ENCODE measurements at regions not wholly inside any gene's neighbourhood (a gene's known extent, or its start where the extent isn't known, plus 50 kb on each side); places are given as distances from the start of the nearest gene placed in this dataset.
A peak's percentile ranks its signal among the peaks of the same experiment; 100 is the strongest.

DNA sequence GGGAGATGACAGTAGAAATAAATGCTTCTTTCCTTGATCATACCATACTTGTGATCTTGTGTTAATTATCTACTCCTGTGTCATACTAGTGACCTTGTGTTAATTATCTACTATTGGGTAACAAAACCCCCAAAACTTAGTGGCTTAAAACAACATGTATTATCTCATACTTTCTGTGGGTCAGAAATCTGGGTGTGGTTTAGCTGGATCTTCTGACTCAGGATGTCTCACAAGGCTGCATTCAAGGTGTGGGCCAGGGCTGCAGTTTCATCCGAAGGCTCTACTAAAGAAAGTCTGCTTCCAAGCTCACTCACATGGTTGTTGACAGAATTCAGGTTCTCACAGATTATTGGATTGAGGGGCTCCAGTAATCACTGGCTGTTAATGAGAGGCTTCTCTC, 70.3 kb upstream of the NDP start:
- DNase-seq (ENCODE audit: low read depth, low spot score) = no peak
- H3K27ac ChIP-seq = peak overlapping the region; percentile 46

DNA sequence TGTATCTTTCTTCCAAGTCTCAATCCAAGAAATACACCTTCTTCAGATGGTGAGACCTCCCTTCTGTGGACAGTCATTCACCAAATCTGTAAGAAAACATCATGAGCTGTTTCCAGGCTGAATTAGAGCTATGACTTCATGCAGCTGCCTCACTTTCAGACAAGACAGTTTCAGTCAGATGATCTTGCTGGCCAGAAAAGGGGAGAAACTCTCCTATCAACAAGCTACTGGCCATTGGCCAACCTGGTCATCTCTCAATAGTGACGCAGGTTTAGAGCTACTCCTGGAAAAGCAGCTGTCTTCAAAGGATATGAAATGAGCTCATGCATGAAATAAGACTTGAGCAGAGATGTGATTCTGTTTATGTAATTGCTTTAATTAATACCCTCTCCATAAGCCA, 69.6 kb upstream of the NDP start:
- DNase-seq (ENCODE audit: low read depth, low spot score) = no peak
- H3K27ac ChIP-seq = peak overlapping the region; percentile 46

DNA sequence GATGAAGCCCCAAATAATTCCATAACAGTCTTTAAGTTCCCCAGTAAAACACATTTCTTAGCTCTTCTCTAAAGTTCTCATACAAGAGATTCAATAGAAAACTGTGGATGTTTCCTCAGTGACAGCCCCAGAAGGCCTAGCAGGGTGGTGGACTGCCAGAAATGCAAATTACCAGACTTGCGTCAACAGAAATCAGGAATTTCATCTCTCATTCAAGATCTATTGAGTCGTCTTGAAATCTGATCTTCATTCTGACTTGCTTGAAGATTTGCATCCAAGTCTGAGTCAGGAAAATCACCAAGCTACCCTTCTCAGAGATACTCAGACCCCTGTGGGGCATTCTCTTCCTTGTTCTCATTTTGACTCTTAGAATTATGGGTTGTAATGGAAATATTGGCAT, 68.9 kb upstream of the NDP start:
- H3K27ac ChIP-seq = peak overlapping the region; percentile 46
- DNase-seq (ENCODE audit: low read depth, low spot score) = no peak

DNA sequence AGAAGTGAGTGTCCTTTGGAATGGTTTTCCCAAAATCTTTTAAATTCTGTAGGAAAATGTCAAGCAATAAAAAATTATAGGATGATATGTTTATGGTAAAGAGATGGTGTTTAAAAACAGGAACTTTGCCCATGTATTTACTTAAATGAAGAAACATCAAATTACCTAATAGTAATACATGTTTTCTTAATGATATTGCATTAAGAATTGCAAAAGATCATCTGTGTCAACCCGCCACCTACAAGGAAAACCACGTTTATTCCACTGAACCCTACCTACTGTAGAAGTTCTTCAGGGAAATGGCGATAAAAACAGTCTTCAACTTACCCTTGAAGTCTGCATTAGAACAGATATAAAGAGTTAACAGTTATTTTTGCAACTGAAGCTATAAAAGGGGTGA, 67.2 kb upstream of the NDP start:
- DNase-seq (ENCODE audit: low read depth, low spot score) = no peak
- no peak overlapping the region for H3K27ac ChIP-seq

DNA sequence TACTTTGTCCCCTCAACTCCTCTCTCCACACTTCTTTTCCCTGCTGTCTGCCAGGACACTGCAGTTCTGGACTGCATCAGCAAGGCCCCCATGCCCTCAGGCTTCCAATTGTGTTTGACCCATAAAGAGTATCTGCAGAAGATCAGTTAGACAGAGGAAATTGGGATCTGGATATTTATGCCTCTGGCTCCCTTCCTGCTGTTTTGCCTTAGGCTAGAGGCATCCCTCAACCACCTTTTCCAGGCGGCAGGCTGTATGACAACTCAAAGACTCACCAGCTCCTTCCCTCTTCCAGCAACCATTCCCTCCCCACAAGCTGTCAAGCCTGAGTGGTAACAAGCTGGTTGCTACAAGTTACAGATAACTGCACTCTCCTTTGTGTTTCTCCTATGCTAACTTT, 66.4 kb upstream of the NDP start:
- no peak for DNase-seq (ENCODE audit: low read depth, low spot score)

DNA sequence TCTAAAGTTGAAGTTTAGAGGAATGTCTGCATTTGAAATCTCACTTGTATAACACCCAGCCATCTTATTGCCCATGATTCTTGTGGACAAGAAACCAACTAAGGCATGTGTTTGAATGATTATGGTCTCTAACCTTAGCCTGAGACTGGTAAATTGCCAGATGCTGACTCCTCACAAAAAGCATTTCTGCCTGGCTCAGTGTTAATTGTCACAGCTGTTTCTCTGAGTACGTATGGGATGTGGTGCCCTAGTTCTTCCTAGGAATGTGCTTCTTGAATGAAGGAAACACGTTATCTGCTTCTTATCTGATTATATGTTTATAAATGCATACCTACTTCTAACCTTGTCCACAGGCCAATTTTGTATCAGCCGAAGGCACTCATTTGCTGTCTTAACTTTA, 63.1 kb upstream of the NDP start:
- DNase-seq (ENCODE audit: low read depth, low spot score) = no peak
- H3K27ac ChIP-seq = no peak overlapping the region

More for the DNA sequence above, 66.4 kb upstream of the NDP start:
- no peak overlapping the region for H3K27ac ChIP-seq

DNA sequence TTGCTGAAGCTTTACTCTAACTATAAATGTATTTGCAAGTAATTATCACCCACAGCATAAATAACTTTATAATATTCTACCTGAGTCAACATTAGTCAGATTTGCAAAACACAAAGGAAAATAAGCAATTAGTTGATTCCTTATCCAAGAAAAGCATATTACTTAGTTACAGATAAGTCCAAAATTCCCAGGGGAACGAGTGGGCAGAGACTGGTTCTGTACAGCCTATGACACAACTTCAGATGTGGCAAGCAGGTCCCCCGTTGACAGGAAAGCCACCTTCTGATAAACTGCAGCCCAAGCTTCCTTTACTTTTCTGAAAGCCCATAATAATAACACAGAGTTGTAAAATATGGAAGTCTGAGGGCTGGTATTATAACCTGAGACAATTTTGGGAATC, 62.4 kb upstream of the NDP start:
- DNase-seq (ENCODE audit: low read depth, low spot score) = no peak
- no peak overlapping the region for H3K27ac ChIP-seq

DNA sequence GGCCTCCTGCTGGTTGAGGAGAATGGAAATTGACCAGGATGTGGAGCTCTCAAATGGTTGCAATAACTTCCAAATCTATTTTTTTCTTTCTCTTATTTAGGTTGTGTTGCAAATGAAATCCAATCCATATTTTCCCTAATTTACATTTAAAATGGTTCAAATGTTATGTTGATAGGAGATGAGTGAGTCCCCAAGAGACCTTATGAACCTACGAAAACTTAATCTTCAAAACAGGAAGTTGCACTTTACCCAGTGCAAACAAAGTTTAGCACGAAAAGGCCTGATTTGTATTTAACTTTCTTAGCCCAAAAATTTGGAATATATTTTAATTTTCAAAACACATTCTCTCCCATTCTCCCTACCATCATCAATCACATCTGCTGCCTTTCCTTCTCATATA, 59.3 kb upstream of the NDP start:
- DNase-seq (ENCODE audit: low read depth, low spot score) = no peak
- no peak overlapping the region for H3K27ac ChIP-seq

DNA sequence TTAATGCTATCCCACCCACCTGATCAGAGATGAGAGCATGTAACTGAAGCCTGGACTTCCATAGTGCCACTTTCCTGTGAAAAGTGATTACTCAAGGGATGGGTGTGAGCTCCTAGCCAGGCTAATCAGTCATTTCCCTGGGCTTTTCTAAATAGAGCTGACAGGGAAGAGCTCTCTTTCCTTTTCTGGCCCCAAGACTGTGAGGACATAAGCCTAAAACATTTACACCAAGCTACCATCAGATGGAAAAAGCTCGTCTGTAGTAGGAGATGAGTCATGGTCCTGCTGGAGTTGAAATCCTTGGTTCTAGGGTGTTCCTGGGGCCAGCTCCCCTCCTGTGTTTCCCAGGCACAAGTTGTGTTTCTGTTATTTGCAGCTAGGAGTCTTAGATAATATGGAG, 52.4 kb upstream of the NDP start:
- no peak for DNase-seq (ENCODE audit: low read depth, low spot score)
- no peak overlapping the region for H3K27ac ChIP-seq

All from epithelial cell of prostate (primary cell).